Stimulated activated naive CD8-positive, alpha-beta T cell treated with anti-CD3 and anti-CD28 coated beads, Interleukin-15, Interleukin-2, amounts not matched to agents 100 ng/mL and 50 ng/mL, for 24 hours (primary cell): ENCODE measurements at regions not wholly inside any gene's neighbourhood (a gene's known extent, or its start where the extent isn't known, plus 50 kb on each side); places are given as distances from the start of the nearest gene placed in this dataset.
"Not testable (repeated sequence)": the region's sequence is repeated elsewhere in the genome, so short reads cannot be mapped to it uniquely, and the experiment has no call there.

Experiments used
- H3K27ac Mint-ChIP-seq: one replicate; pipeline ENCODE4 v1.8.0; 2021; ENCODE audit warnings: mild to moderate bottlenecking, mixed read lengths
- H3K27me3 Mint-ChIP-seq: one replicate; pipeline ENCODE4 v1.8.0; 2021; ENCODE audit warnings: mixed read lengths
- H3K36me3 Mint-ChIP-seq: one replicate; pipeline ENCODE4 v1.8.0; 2021; ENCODE audit warnings: low read depth, mixed read lengths
- H3K4me1 Mint-ChIP-seq: one replicate; pipeline ENCODE4 v1.8.0; 2021; ENCODE audit warnings: low read depth, mixed read lengths
- H3K4me3 Mint-ChIP-seq: one replicate; pipeline ENCODE4 v1.8.0; 2021; ENCODE audit warnings: mild to moderate bottlenecking, mixed read lengths
- H3K9me3 Mint-ChIP-seq: one replicate; pipeline ENCODE4 v1.8.0; 2021; ENCODE audit warnings: mixed read lengths

GRCh38 chr6:842141-842540 lies 149.2 kb upstream of the EXOC2 start:
- Mint-ChIP-seq H3K27ac (no peak overlapping the region), H3K9me3 (peaks cover 6% of the 10 kb centered on the region), H3K4me1 (no peaks in the 10 kb centered on the region), H3K27me3 (peaks cover 27% of the 10 kb centered on the region), H3K4me3 (no peak overlapping the region), H3K36me3 (no peaks in the 10 kb centered on the region)

GRCh38 chr6:841569-841968 lies 148.6 kb upstream of the EXOC2 start:
- Mint-ChIP-seq H3K4me1 (no peaks in the 10 kb centered on the region), H3K4me3 (no peak overlapping the region), H3K27ac (no peak overlapping the region), H3K36me3 (no peaks in the 10 kb centered on the region), H3K27me3 (peaks cover 28% of the 10 kb centered on the region), H3K9me3 (peaks cover 6% of the 10 kb centered on the region)

- Mint-ChIP-seq H3K27me3 (peaks cover 30% of the 10 kb centered on the region), H3K4me3 (no peak overlapping the region), H3K9me3 (peaks cover 9% of the 10 kb centered on the region), H3K36me3 (peaks cover 3% of the 10 kb centered on the region), H3K4me1 (peaks cover 9% of the 10 kb centered on the region), H3K27ac (no peak overlapping the region)
These were observed 146.3 kb upstream of the EXOC2 start for GRCh38 chr6:839201-839600.

GRCh38 chr6:837380-837779 lies 144.4 kb upstream of the EXOC2 start:
- Mint-ChIP-seq H3K9me3 (peaks cover 14% of the 10 kb centered on the region), H3K4me1 (peaks cover 9% of the 10 kb centered on the region), H3K27ac (no peak overlapping the region), H3K4me3 (no peak overlapping the region), H3K27me3 (peaks cover 25% of the 10 kb centered on the region), H3K36me3 (peaks cover 4% of the 10 kb centered on the region)

GRCh38 chr6:836276-836853 lies 143.4 kb upstream of the EXOC2 start:
- H3K27me3 Mint-ChIP-seq: peaks cover 23% of the 10 kb centered on the region

GRCh38 chr6:835476-836160 lies 142.7 kb upstream of the EXOC2 start:
- H3K36me3 Mint-ChIP-seq: peaks cover 4% of the 10 kb centered on the region
- H3K4me1 Mint-ChIP-seq: peaks cover 9% of the 10 kb centered on the region
- H3K27ac Mint-ChIP-seq: no peak overlapping the region
- no peak overlapping the region for H3K4me3 Mint-ChIP-seq
- peaks cover 16% of the 10 kb centered on the region for H3K9me3 Mint-ChIP-seq
- peaks cover 20% of the 10 kb centered on the region for H3K27me3 Mint-ChIP-seq

More at GRCh38 chr6:836276-836853, 143.4 kb upstream of the EXOC2 start:
- Mint-ChIP-seq H3K27ac (no peak overlapping the region), H3K9me3 (peaks cover 14% of the 10 kb centered on the region), H3K4me1 (peaks cover 9% of the 10 kb centered on the region), H3K4me3 (no peak overlapping the region), H3K36me3 (peaks cover 4% of the 10 kb centered on the region)

GRCh38 chr6:834866-835265 lies 141.9 kb upstream of the EXOC2 start:
- Mint-ChIP-seq H3K27me3 (peaks cover 15% of the 10 kb centered on the region), H3K27ac (no peak overlapping the region), H3K9me3 (peaks cover 15% of the 10 kb centered on the region), H3K36me3 (peaks cover 4% of the 10 kb centered on the region), H3K4me3 (no peak overlapping the region), H3K4me1 (peaks cover 9% of the 10 kb centered on the region)

- Mint-ChIP-seq H3K27ac (no peak overlapping the region), H3K4me1 (peaks cover 9% of the 10 kb centered on the region), H3K36me3 (peaks cover 4% of the 10 kb centered on the region), H3K9me3 (peaks cover 15% of the 10 kb centered on the region), H3K4me3 (no peak overlapping the region), H3K27me3 (peaks cover 17% of the 10 kb centered on the region)
These were observed 141.3 kb upstream of the EXOC2 start for GRCh38 chr6:834190-834589.

GRCh38 chr6:832804-833203 lies 139.9 kb upstream of the EXOC2 start:
- H3K4me1 Mint-ChIP-seq, H3K27ac Mint-ChIP-seq, H3K36me3 Mint-ChIP-seq, H3K4me3 Mint-ChIP-seq: not testable (repeated sequence)
- Mint-ChIP-seq H3K9me3 (peaks cover 19% of the 10 kb centered on the region), H3K27me3 (peaks cover 18% of the 10 kb centered on the region)

- Mint-ChIP-seq H3K4me1 (peaks cover 11% of the 10 kb centered on the region), H3K36me3 (peaks cover 8% of the 10 kb centered on the region), H3K27ac (no peak overlapping the region), H3K4me3 (no peak overlapping the region), H3K9me3 (peaks cover 23% of the 10 kb centered on the region), H3K27me3 (peaks cover 26% of the 10 kb centered on the region)
These were observed 137.9 kb upstream of the EXOC2 start for GRCh38 chr6:830667-831327.

- H3K9me3 Mint-ChIP-seq: peaks cover 23% of the 10 kb centered on the region
These were observed 136.7 kb upstream of the EXOC2 start for GRCh38 chr6:829656-830055.

GRCh38 chr6:827431-827830 lies 134.5 kb upstream of the EXOC2 start:
- H3K9me3 Mint-ChIP-seq: peaks cover 15% of the 10 kb centered on the region
- H3K27me3 Mint-ChIP-seq: peaks cover 35% of the 10 kb centered on the region
- no peak overlapping the region for H3K27ac Mint-ChIP-seq

More at GRCh38 chr6:829656-830055, 136.7 kb upstream of the EXOC2 start:
- peaks cover 4% of the 10 kb centered on the region for H3K4me1 Mint-ChIP-seq
- H3K27me3 Mint-ChIP-seq: peaks cover 33% of the 10 kb centered on the region
- no peak overlapping the region for H3K27ac Mint-ChIP-seq
- H3K36me3 Mint-ChIP-seq: peaks cover 8% of the 10 kb centered on the region
- H3K4me3 Mint-ChIP-seq: no peak overlapping the region

GRCh38 chr6:819122-819521 lies 126.2 kb upstream of the EXOC2 start:
- Mint-ChIP-seq H3K9me3 (no peaks in the 10 kb centered on the region), H3K4me3 (no peak overlapping the region), H3K4me1 (peaks cover 47% of the 10 kb centered on the region), H3K27ac (no peak overlapping the region), H3K27me3 (peaks cover 17% of the 10 kb centered on the region), H3K36me3 (no peaks in the 10 kb centered on the region)

More at GRCh38 chr6:827431-827830, 134.5 kb upstream of the EXOC2 start:
- H3K4me3 Mint-ChIP-seq: no peak overlapping the region
- peaks cover 5% of the 10 kb centered on the region for H3K36me3 Mint-ChIP-seq
- peaks cover 4% of the 10 kb centered on the region for H3K4me1 Mint-ChIP-seq

- peak overlapping the region; percentile 84 for H3K27ac Mint-ChIP-seq
- peaks cover 52% of the 10 kb centered on the region for H3K4me1 Mint-ChIP-seq
- no peaks in the 10 kb centered on the region for H3K36me3 Mint-ChIP-seq
These were observed 125.3 kb upstream of the EXOC2 start for GRCh38 chr6:818196-818595.

GRCh38 chr6:816510-817084 lies 123.7 kb upstream of the EXOC2 start:
- H3K4me1 Mint-ChIP-seq: peaks cover 54% of the 10 kb centered on the region
- peak overlapping the region; percentile 5 for H3K4me3 Mint-ChIP-seq
- peak overlapping the region; percentile 46 for H3K27ac Mint-ChIP-seq
- peaks cover 8% of the 10 kb centered on the region for H3K27me3 Mint-ChIP-seq
- H3K9me3 Mint-ChIP-seq: no peaks in the 10 kb centered on the region
- no peaks in the 10 kb centered on the region for H3K36me3 Mint-ChIP-seq

More at GRCh38 chr6:818196-818595, 125.3 kb upstream of the EXOC2 start:
- H3K27me3 Mint-ChIP-seq: peaks cover 17% of the 10 kb centered on the region
- peak overlapping the region; percentile 55 for H3K4me3 Mint-ChIP-seq
- no peaks in the 10 kb centered on the region for H3K9me3 Mint-ChIP-seq
